Activated T-cell treated with anti-CD3 and anti-CD28 coated beads, Interleukin-2, amount 50 U/mL, for 72 hours (primary cell): ENCODE measurements at regions not wholly inside any gene's neighbourhood (a gene's known extent, or its start where the extent isn't known, plus 50 kb on each side); places are given as distances from the start of the nearest gene placed in this dataset.

ENCODE experiments used
- ATAC-seq, 2 donors: fragments of 150-1000 bp; cut with Tn5 transposase; replicated peaks in 1 of 2; 2 replicates each; pipeline ENCODE4 v1.10.0; 2021; ENCODE audit warnings: moderate library complexity in 2 of 2, mild to moderate bottlenecking in 1 of 2
- DNase-seq, 2 donors: peaks; one replicate each; pipeline ENCODE4 v3.0.0; 2021 to 2022; ENCODE audit warnings: mixed read lengths in 1 of 2
- H3K27ac Mint-ChIP-seq: one replicate; pipeline ENCODE4 v1.8.0; 2022; ENCODE audit warnings: mild to moderate bottlenecking, moderate library complexity, mixed read lengths
- H3K27me3 Mint-ChIP-seq: one replicate; pipeline ENCODE4 v1.8.0; 2022; ENCODE audit warnings: low read depth, mixed read lengths
- H3K36me3 Mint-ChIP-seq, 2 donors: one replicate each; pipeline ENCODE4 v1.8.0; 2022; ENCODE audit warnings: mixed read lengths in 2 of 2, mild to moderate bottlenecking in 1 of 2; ENCODE audit not compliant: insufficient read depth in 2 of 2
- H3K4me1 Mint-ChIP-seq: one replicate; pipeline ENCODE4 v1.8.0; 2022; ENCODE audit warnings: low read depth, mixed read lengths
- H3K4me3 Mint-ChIP-seq, 2 donors: one replicate each; pipeline ENCODE4 v1.8.0; 2022; ENCODE audit warnings: mild to moderate bottlenecking in 2 of 2, mixed read lengths in 2 of 2, moderate library complexity in 2 of 2
- H3K9me3 Mint-ChIP-seq, 2 donors: one replicate each; pipeline ENCODE4 v1.8.0; 2022; ENCODE audit warnings: mixed read lengths in 2 of 2

DNA sequence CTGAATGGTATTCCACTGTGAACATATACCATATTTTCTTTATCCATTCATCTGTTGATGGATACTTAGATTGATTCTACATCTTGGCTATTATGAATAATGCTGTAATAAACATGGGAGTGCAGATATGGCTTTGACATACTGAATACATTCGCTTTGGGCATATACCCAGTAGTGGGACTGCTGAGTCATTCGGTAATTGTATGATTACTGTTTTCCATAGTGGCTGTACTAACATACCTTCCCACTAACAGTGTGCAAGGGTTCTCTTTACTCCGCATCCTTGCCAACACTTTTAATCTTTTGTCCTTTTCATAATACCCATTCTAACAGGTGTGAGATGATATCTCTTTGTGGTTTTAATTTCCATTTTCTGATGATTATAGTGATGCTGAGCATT is 98.2 kb upstream of the ESR1 start:
- Mint-ChIP-seq H3K4me1 (peaks cover 17% of the 10 kb centered on the region), H3K27ac (no peak overlapping the region), H3K4me3 (no peak overlapping the region), H3K9me3 (peaks cover 7 to 16% of the 10 kb centered on the region in 2 donors), H3K27me3 (peaks cover 14% of the 10 kb centered on the region), H3K36me3 (peaks cover 15 to 16% of the 10 kb centered on the region in 2 donors)
- DNase-seq (no peak), ATAC-seq (peak; percentile 64 to 70)

DNA sequence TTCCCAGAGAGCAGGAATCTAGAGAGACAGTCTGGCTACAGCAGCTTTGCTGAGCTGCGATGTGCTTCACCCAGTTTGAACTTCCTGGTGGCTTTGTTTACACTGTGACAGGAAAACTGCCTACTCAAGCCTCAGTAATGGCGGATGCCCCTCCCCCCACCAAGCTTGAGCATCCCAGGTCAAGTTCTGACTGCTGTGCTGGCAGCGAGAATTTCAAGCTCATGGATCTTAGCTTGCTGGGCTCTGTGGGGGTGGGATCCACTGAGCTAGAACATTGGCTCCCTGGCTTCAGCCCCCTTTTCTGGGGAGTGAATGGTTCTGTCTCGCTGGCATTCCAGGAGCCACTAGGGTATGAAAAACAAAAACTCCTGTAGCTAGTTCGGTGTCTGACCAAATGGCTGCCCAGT is 91.0 kb upstream of the ESR1 start:
- no peak for ATAC-seq
- H3K4me3 Mint-ChIP-seq = no peak overlapping the region
- peaks cover 15% of the 10 kb centered on the region for H3K4me1 Mint-ChIP-seq
- peaks cover 17% of the 10 kb centered on the region for H3K27me3 Mint-ChIP-seq
- DNase-seq = no peak
- peaks cover 25 to 29% of the 10 kb centered on the region in 2 donors for H3K36me3 Mint-ChIP-seq
- peaks cover 15 to 19% of the 10 kb centered on the region in 2 donors for H3K9me3 Mint-ChIP-seq
- no peak overlapping the region for H3K27ac Mint-ChIP-seq

DNA sequence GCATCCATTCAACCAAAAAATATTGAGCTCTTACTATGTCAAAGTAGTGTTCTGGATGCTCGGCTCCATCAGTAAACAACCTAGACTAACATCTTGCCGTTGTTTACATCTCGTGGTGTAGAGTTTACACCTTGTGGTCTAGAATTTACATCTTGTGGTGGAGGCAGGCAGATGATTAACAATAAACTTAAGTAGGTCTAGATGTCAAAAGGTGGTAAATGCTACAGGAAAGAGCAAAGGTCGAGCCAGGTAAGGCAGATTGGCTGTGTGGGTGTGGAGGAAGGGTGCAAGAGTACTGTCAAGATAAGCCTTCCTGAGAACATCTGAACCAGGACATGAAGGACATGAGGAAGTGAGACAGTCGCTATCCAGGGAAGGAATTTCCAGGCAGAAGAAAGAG is 88.4 kb upstream of the ESR1 start:
- H3K27ac Mint-ChIP-seq = no peak overlapping the region
- H3K36me3 Mint-ChIP-seq = peaks cover 13 to 16% of the 10 kb centered on the region in 2 donors
- DNase-seq (no peak), ATAC-seq (no peak)
- H3K4me1 Mint-ChIP-seq = peaks cover 38% of the 10 kb centered on the region
- no peak overlapping the region for H3K4me3 Mint-ChIP-seq
- H3K27me3 Mint-ChIP-seq = peaks cover 25% of the 10 kb centered on the region
- peaks cover 8 to 10% of the 10 kb centered on the region in 2 donors for H3K9me3 Mint-ChIP-seq

DNA sequence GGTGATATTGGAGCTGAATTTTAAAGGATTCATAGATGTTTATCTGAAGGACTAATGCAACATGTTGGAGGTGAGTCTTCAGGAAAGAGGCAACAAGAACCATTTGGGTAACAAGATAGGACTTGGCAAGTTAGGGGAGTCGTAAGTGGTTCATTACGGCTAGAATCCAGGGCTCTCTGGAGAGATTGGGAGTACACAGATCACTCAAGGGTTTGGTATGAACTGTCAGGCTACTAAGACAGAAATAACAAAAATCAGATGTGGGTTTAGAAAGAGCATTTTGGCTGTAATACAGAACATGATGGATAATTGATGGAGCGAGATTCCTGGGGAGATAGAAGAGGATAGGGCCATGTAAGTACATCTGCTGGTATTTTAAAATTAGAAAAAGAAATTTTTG is 86.3 kb upstream of the ESR1 start:
- Mint-ChIP-seq H3K9me3 (no peaks in the 10 kb centered on the region), H3K27me3 (peaks cover 37% of the 10 kb centered on the region), H3K36me3 (no peaks in the 10 kb centered on the region), H3K4me1 (peaks cover 47% of the 10 kb centered on the region), H3K4me3 (no peak overlapping the region), H3K27ac (no peak overlapping the region)
- DNase-seq (no peak), ATAC-seq (no peak)

DNA sequence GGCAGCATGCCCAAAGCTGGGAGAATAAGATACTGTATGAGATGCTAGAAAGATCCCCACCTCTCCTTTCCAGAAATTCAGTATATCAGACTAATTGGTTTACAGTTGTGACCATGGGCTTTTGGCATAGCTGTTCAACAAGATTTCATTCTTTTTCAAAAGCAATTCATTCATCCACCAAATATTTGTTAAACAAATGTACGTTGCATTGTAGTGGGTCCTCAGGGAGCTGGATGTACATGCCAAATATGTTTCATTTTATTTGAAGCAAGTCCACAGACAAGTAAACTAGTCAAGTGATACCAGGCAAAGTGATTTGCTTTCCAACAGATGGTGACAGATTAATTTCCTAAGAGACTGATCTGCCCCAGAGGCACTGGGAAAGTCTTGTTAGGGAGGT is 85.8 kb upstream of the ESR1 start:
- no peak for ATAC-seq
- no peaks in the 10 kb centered on the region for H3K9me3 Mint-ChIP-seq

DNA sequence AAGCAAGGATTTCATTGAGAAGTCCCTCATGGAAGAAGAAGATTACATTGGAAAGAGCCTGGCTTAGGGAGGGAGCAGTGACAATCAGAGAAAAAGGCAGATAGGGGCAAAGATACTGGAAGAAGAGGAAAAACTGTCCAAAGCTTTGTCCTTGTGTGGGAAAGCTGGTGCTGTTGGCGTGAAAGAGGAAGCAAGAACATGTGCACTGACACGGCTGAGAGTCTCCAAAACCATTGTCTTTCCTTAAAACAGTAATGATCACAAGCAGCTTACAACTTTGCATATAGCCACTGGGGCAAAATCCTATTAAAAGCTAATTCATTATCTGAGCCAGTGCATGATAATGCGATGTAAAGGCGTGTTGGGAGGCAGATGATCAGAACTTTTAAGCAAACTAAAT is 85.1 kb upstream of the ESR1 start:
- no peak for ATAC-seq
- peaks cover 37% of the 10 kb centered on the region for H3K27me3 Mint-ChIP-seq
- H3K4me1 Mint-ChIP-seq = peaks cover 47% of the 10 kb centered on the region
- no peaks in the 10 kb centered on the region for H3K36me3 Mint-ChIP-seq
- DNase-seq = no peak
- no peaks in the 10 kb centered on the region for H3K9me3 Mint-ChIP-seq
- H3K27ac Mint-ChIP-seq = no peak overlapping the region
- H3K4me3 Mint-ChIP-seq = no peak overlapping the region

More for the DNA sequence above, 85.8 kb upstream of the ESR1 start:
- H3K36me3 Mint-ChIP-seq = no peaks in the 10 kb centered on the region
- peaks cover 47% of the 10 kb centered on the region for H3K4me1 Mint-ChIP-seq
- no peak for DNase-seq
- no peak overlapping the region for H3K27ac Mint-ChIP-seq
- no peak overlapping the region for H3K4me3 Mint-ChIP-seq
- peaks cover 37% of the 10 kb centered on the region for H3K27me3 Mint-ChIP-seq

DNA sequence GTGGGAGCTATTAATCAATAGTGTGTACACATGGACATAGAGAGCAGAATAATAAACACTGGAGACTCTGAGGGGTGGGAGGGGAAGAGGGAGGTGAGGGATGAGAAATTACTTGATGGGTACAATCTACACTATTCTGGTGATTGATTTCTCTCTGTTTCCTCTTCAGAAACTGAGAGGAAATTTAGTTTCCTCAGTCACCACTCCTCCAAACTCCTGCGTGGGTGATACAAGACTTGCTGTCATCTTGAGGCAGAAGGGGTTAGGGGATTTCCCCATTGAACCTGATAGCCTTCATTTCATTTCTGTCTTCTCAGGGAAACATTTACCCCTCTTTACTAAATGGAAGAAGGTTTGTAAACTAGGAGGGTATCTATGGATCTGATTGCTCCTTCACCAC is 84.3 kb upstream of the ESR1 start:
- Mint-ChIP-seq H3K4me3 (no peak overlapping the region), H3K27me3 (peaks cover 37% of the 10 kb centered on the region), H3K27ac (no peak overlapping the region)

DNA sequence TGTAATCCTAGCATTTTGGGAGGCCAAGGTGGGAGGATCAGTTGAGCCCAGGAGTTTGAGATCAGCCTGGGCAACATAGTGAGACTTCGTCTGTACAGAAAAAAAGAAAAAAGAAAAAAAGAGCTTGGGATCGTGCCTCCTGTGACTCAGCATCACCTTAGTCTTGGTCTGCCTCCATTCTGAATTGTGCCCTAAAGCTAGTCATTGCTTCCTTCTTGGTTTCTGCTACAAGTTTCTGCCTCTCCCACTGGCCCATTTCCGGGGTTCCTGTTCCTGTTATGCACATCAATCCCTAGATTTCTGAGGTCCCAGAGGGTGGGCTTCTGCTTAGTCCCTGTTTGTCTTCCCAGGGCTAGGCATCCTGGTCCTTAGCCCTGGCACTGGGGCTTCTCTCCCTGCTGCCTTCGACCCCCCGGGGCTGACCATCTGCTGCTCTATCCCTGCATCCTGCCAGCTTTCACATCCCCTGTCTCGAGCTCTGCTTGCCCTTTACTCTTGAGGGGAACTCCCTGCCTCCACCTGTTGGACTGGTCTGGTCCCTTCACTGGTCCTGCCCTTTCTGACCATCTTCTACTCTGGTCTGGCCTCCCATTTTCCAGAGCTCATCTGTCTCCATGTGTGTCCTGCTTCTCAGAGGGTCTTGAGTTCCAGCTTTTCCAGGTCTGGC is 77.5 kb upstream of the ESR1 start:
- ATAC-seq (no peak), DNase-seq (no peak)
- peaks cover 11% of the 10 kb centered on the region for H3K27me3 Mint-ChIP-seq
- H3K36me3 Mint-ChIP-seq = no peaks in the 10 kb centered on the region
- no peak overlapping the region for H3K4me3 Mint-ChIP-seq
- H3K9me3 Mint-ChIP-seq = peaks cover 0 to 2% of the 10 kb centered on the region in 2 donors
- H3K4me1 Mint-ChIP-seq = peaks cover 13% of the 10 kb centered on the region
- no peak overlapping the region for H3K27ac Mint-ChIP-seq

More for the DNA sequence above, 84.3 kb upstream of the ESR1 start:
- peak; percentile 95 to 97 for ATAC-seq
- no peaks in the 10 kb centered on the region for H3K36me3 Mint-ChIP-seq
- peak; percentile 57 to 74 for DNase-seq
- no peaks in the 10 kb centered on the region for H3K9me3 Mint-ChIP-seq
- peaks cover 47% of the 10 kb centered on the region for H3K4me1 Mint-ChIP-seq

DNA sequence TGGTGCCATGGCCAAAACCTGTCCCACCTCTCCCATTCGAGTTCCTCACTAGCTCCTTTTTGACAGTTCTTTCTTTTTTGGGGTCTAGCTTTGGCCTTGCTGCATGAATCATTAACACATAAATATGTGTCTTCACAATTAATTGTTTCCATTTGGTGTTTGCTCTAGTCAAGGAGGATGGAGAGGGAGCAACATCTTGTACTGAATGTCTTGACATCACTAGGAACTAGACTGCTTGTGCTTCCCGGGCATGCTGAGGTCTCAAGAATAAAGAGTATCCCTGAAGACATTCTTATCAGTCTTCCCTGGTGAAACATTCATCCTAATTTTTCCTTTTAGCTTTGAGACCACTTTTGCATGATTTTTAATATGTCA is 77.0 kb upstream of the ESR1 start:
- peaks cover 9% of the 10 kb centered on the region for H3K27me3 Mint-ChIP-seq
- DNase-seq (no peak), ATAC-seq (no peak)
- H3K27ac Mint-ChIP-seq = no peak overlapping the region
- H3K36me3 Mint-ChIP-seq = no peaks in the 10 kb centered on the region
- H3K4me3 Mint-ChIP-seq = no peak overlapping the region
- peaks cover 10% of the 10 kb centered on the region for H3K4me1 Mint-ChIP-seq
- peaks cover 0 to 2% of the 10 kb centered on the region in 2 donors for H3K9me3 Mint-ChIP-seq

DNA sequence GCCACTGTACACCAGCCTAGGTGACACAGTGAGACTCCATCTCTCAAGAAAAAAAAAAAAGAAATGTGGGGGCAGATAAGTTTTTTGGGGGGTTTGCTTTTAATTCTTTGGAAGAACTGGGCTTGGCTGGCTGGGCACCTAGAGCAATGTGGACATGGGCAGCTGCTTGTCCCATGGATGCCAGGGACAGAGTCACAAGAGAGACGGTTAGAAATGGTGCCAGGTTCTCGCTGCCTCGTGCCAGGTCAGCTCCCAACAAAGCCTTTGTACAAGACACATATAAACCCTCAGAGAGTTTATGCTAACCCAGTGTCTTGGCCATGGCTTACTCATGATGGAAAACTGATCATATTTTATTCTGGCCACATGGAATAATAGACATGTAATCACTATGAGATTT is 76.2 kb upstream of the ESR1 start:
- Mint-ChIP-seq H3K9me3 (peaks cover 0 to 2% of the 10 kb centered on the region in 2 donors), H3K27me3 (peaks cover 6% of the 10 kb centered on the region), H3K36me3 (no peaks in the 10 kb centered on the region), H3K27ac (no peak overlapping the region), H3K4me1 (peaks cover 5% of the 10 kb centered on the region), H3K4me3 (no peak overlapping the region)
- no peak for ATAC-seq
- DNase-seq = no peak

DNA sequence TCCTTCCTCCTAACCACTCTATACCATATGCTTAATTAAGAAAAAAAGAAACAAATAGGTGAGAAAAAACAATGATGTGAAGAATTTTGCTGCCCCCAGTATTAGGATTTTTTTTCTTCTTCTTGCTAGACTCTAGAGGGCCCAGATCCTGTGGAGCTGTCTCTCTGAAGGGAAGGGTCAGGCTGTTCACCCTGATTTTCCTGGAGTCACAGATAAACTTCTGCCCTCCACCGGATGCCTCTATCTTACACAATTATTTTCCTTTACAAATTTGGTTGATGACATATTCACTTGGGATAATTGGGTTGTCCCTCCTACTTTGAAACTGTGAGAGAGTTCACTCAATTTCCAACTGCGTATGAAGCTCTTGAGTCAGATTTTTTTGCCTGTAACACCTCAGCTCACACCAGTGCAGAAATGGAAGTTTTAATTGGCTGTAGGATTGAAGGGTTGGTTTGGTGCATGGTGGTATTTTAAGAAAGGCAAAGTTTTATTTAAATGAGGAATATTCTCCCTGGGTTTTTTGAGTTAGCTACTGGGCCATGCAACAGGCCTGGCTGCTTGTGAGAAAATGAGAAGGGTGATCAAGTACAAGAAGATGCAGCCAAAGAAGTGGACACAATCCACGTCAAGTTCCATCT is 73.7 kb upstream of the ESR1 start:
- peaks cover 0 to 2% of the 10 kb centered on the region in 2 donors for H3K9me3 Mint-ChIP-seq
- peaks cover 5% of the 10 kb centered on the region for H3K4me1 Mint-ChIP-seq
- peaks cover 6% of the 10 kb centered on the region for H3K27me3 Mint-ChIP-seq
- no peak overlapping the region for H3K4me3 Mint-ChIP-seq
- H3K36me3 Mint-ChIP-seq = no peaks in the 10 kb centered on the region
- no peak for ATAC-seq
- no peak overlapping the region for H3K27ac Mint-ChIP-seq
- DNase-seq = no peak

DNA sequence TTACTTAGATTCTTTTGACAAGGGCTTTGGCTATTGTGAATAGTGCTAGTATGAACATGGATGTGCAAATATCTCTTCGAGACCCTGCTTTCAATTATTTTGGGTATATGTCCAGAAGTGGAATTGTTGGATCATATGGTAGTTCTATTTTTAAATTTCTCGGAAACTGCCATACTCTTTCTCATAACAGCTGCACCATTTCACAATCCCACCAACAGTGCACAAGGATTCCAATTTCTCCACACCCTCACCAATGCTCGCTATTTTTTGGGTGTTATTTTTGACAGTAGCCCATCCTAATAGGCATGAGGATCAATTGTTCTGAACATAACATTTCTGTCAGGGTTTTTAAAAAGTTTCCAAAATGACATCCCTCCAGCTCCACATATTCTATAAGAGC is 69.2 kb upstream of the ESR1 start:
- ATAC-seq = no peak

DNA sequence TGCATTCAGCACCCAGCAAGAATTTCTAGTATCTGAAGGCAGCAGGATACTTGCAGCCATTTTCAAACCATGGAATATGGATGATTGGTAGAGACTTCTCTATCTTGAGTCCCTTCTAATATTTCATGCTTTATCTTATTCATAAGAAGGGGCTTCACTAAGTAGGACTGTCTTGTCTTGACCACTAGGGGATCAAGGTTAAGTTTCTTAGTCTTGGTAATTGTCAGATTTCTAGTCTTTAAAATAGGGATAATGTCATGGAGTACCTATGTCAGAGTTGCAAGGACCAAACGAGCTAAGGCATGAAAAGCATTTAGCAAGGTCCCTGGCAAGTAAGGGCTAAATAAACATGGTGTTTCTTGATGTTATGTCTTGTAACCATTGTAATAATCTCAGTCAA is 68.5 kb upstream of the ESR1 start:
- ATAC-seq (no peak), DNase-seq (no peak)
- no peaks in the 10 kb centered on the region for H3K9me3 Mint-ChIP-seq
- H3K27me3 Mint-ChIP-seq = peaks cover 6% of the 10 kb centered on the region
- no peaks in the 10 kb centered on the region for H3K4me1 Mint-ChIP-seq
- H3K27ac Mint-ChIP-seq = no peak overlapping the region
- H3K36me3 Mint-ChIP-seq = no peaks in the 10 kb centered on the region
- H3K4me3 Mint-ChIP-seq = no peak overlapping the region

More for the DNA sequence above, 69.2 kb upstream of the ESR1 start:
- Mint-ChIP-seq H3K4me3 (no peak overlapping the region), H3K27ac (no peak overlapping the region), H3K4me1 (no peaks in the 10 kb centered on the region), H3K9me3 (no peaks in the 10 kb centered on the region), H3K36me3 (no peaks in the 10 kb centered on the region), H3K27me3 (peaks cover 6% of the 10 kb centered on the region)
- no peak for DNase-seq

DNA sequence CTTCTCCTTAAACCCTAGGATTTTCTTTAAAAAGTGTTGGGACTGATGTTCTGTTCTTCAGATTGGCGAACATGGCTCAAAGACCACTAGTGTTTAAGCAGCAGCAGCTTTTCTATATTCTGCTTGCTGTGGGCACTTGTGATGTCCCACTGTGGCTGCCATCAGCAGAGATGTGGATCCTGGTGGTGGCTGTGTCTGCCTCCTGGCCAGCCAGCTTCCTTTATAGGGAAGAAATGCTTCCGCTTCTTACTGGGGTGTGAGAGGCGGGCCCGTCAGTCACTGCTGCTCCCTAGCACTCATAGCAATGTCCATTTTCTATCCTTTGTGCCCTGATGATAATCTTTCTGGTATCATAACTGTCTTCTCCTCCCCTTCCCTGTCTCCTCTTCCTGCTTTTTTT is 66.7 kb upstream of the ESR1 start:
- peaks cover 6% of the 10 kb centered on the region for H3K27me3 Mint-ChIP-seq
- ATAC-seq (no peak), DNase-seq (no peak)
- H3K4me1 Mint-ChIP-seq = no peaks in the 10 kb centered on the region
- no peak overlapping the region for H3K4me3 Mint-ChIP-seq
- no peak overlapping the region for H3K27ac Mint-ChIP-seq
- peaks cover 1 to 2% of the 10 kb centered on the region in 2 donors for H3K9me3 Mint-ChIP-seq
- no peaks in the 10 kb centered on the region for H3K36me3 Mint-ChIP-seq
